ENCODE measurements at regions not wholly inside any gene's neighbourhood (a gene's known extent, or its start where the extent isn't known, plus 50 kb on each side); places are given as distances from the start of the nearest gene placed in this dataset.

DNA sequence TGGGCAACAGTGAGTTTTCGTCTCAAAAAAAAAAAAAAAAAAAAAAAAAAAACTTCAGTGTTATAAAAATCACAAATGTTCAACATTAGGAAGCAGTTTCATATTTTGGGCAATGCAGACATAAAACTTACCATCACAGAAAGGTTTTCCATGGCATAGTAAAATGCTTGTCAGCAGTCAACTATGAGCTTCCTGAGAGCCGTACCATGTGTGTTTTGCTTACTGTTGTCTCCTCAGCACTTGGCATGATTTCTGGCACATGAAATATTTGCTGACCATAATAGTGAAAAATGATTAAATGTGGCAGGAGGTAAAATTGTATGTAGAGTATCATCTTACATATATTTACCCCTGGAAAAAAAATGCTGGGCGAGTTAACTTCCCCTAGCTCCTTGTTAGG lies 237.5 kb upstream of the SLC35B3 start:
- H3K27ac Mint-ChIP-seq (ENCODE audit: unreplicated experiment): no peak overlapping the region
- CTCF ChIA-PET: no interaction called here
- H3K4me3 Mint-ChIP-seq (ENCODE audit: low read depth, unreplicated experiment): no peak overlapping the region
- TF ChIP-seq, protein P1, sequence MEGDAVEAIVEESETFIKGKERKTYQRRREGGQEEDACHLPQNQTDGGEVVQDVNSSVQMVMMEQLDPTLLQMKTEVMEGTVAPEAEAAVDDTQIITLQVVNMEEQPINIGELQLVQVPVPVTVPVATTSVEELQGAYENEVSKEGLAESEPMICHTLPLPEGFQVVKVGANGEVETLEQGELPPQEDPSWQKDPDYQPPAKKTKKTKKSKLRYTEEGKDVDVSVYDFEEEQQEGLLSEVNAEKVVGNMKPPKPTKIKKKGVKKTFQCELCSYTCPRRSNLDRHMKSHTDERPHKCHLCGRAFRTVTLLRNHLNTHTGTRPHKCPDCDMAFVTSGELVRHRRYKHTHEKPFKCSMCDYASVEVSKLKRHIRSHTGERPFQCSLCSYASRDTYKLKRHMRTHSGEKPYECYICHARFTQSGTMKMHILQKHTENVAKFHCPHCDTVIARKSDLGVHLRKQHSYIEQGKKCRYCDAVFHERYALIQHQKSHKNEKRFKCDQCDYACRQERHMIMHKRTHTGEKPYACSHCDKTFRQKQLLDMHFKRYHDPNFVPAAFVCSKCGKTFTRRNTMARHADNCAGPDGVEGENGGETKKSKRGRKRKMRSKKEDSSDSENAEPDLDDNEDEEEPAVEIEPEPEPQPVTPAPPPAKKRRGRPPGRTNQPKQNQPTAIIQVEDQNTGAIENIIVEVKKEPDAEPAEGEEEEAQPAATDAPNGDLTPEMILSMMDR (IDR thresholded peaks at IDR 0.05; ENCODE audit: unreplicated experiment): no peak
- intact Hi-C loops (cut with micrococcal nuclease; ENCODE audit: unreplicated experiment): no loop called here
- BruUV-seq (replicated peaks): no TSS peak
- no peak for DNase-seq
- no peaks in the 10 kb centered on the region for H3K4me1 Mint-ChIP-seq (ENCODE audit: low read depth, unreplicated experiment)
- H3K9me3 Mint-ChIP-seq (ENCODE audit: low read depth, unreplicated experiment): peaks cover 5% of the 10 kb centered on the region
- no peaks in the 10 kb centered on the region for H3K27me3 Mint-ChIP-seq (ENCODE audit: unreplicated experiment)
- H3K36me3 Mint-ChIP-seq (ENCODE audit: insufficient read depth, unreplicated experiment): no peaks in the 10 kb centered on the region

DNA sequence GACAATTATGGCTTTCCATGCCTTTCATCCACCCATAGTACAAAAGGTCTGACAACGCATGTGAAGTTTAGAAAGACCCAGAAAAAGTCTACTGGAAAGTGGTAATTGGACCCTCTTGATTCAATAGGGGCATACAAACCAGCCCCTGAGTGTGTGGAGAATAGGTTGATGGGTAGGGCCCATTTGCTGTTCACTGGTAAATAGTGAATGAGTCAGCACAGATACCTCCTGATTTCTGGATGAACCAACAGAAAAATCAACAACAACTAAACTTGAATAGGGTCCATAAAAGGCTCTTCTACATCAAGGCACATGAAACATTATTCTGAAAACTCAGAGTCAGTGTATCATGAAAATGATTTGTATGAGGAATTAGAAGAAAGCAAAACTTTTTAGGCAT lies 235.4 kb upstream of the SLC35B3 start:
- Mint-ChIP-seq H3K4me3 (ENCODE audit: low read depth, unreplicated experiment) (no peak overlapping the region), H3K9me3 (ENCODE audit: low read depth, unreplicated experiment) (peaks cover 11% of the 10 kb centered on the region), H3K36me3 (ENCODE audit: insufficient read depth, unreplicated experiment) (no peaks in the 10 kb centered on the region), H3K4me1 (ENCODE audit: low read depth, unreplicated experiment) (no peaks in the 10 kb centered on the region), H3K27me3 (ENCODE audit: unreplicated experiment) (no peaks in the 10 kb centered on the region), H3K27ac (ENCODE audit: unreplicated experiment) (no peak overlapping the region)
- intact Hi-C loops (cut with micrococcal nuclease; ENCODE audit: unreplicated experiment): no loop called here
- TF ChIP-seq, protein P1 (IDR thresholded peaks at IDR 0.05; ENCODE audit: unreplicated experiment): no peak
- no TSS peak for BruUV-seq (replicated peaks)
- CTCF ChIA-PET: no interaction called here
- no peak for DNase-seq

DNA sequence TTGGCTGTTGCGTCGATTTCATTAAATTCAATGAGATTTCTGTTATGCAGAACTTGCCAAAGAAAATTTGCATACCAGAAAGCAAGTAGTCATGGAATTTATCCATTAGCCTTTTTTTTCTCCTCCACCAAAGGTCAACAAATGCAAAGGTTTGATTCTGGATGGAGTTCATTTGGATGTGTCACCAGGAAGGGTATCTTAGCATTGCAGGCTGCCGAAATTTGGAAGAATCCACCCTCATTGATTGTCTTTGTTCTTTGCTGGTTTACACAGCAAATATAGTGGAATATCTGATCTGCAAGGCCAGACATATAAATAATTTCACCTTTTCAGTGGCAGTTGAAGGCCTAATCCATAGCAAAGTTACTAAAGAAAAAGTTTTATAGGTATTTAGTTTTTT lies 229.4 kb upstream of the SLC35B3 start:
- Mint-ChIP-seq H3K4me3 (ENCODE audit: low read depth, unreplicated experiment) (no peak overlapping the region), H3K27me3 (ENCODE audit: unreplicated experiment) (no peaks in the 10 kb centered on the region), H3K27ac (ENCODE audit: unreplicated experiment) (no peak overlapping the region), H3K9me3 (ENCODE audit: low read depth, unreplicated experiment) (peaks cover 6% of the 10 kb centered on the region), H3K36me3 (ENCODE audit: insufficient read depth, unreplicated experiment) (no peaks in the 10 kb centered on the region), H3K4me1 (ENCODE audit: low read depth, unreplicated experiment) (no peaks in the 10 kb centered on the region)
- no TSS peak for BruUV-seq (replicated peaks)
- CTCF ChIA-PET: no interaction called here
- TF ChIP-seq, protein P1 (IDR thresholded peaks at IDR 0.05; ENCODE audit: unreplicated experiment): no peak
- DNase-seq: no peak
- intact Hi-C loops (cut with micrococcal nuclease; ENCODE audit: unreplicated experiment): no loop called here

GRCh38 chr6:8664070-8664469 lies 228.7 kb upstream of the SLC35B3 start:
- intact Hi-C loops (cut with micrococcal nuclease; ENCODE audit: unreplicated experiment): no loop called here
- Mint-ChIP-seq H3K27ac (ENCODE audit: unreplicated experiment) (no peak overlapping the region), H3K4me3 (ENCODE audit: low read depth, unreplicated experiment) (no peak overlapping the region), H3K36me3 (ENCODE audit: insufficient read depth, unreplicated experiment) (no peaks in the 10 kb centered on the region), H3K4me1 (ENCODE audit: low read depth, unreplicated experiment) (no peaks in the 10 kb centered on the region), H3K27me3 (ENCODE audit: unreplicated experiment) (no peaks in the 10 kb centered on the region), H3K9me3 (ENCODE audit: low read depth, unreplicated experiment) (peaks cover 6% of the 10 kb centered on the region)
- no TSS peak for BruUV-seq (replicated peaks)
- DNase-seq: no peak
- TF ChIP-seq, protein P1 (IDR thresholded peaks at IDR 0.05; ENCODE audit: unreplicated experiment): no peak
- CTCF ChIA-PET: no interaction called here
